Panc1 (cell line): ENCODE measurements at regions not wholly inside any gene's neighbourhood (a gene's known extent, or its start where the extent isn't known, plus 50 kb on each side); places are given as distances from the start of the nearest gene placed in this dataset.

ENCODE experiments used
- ATAC-seq: fragments of 200-7000 bp; cut with Tn5 transposase; 2 replicates; pipeline ENCODE4 v1.9.1; 2020; ENCODE audit warnings: mild to moderate bottlenecking, moderate library complexity
- BruUV-seq: library from RNA; stranded (reverse); fragments of 400-500 nt; replicated peaks from 2 replicates; lab custom pipeline; 2021; lab: Mats Ljungman, UMichigan
- CTCF ChIA-PET: fragments of 300-600 bp; sonication (Branson Sonifier 250); formaldehyde crosslinking; loops from one replicate; lab custom pipeline; 2022; ENCODE audit warnings: antibody characterized with exemption; lab: Charles Lee
- POLR2A ChIA-PET: fragments of 300-600 bp; sonication (Branson Sonifier 250); formaldehyde crosslinking; loops from one replicate; lab custom pipeline; 2022; ENCODE audit warnings: antibody characterized with exemption; lab: Charles Lee
- DNase-seq: peaks from one replicate; pipeline ENCODE4 v3.0.0-alpha.2; 2010; ENCODE audit warnings: low read depth, low spot score
- H3K27ac ChIP-seq: 2 replicates; pipeline ENCODE4 v1.5.1; 2011; ENCODE audit warnings: mild to moderate bottlenecking, low read length, inconsistent platforms
- H3K27me3 ChIP-seq: fragments of 200-500 bp; sonication (Bioruptor generic); 2 replicates; pipeline ENCODE4 v1.6.0; 2014; ENCODE audit warnings: low read length, inconsistent platforms; ENCODE audit not compliant: control insufficient read depth, insufficient read depth
- H3K36me3 ChIP-seq: fragments of 200-500 bp; sonication (Bioruptor generic); 2 replicates; pipeline ENCODE4 v1.5.1; 2014; ENCODE audit warnings: inconsistent platforms, mild to moderate bottlenecking, low read length, moderate library complexity; ENCODE audit not compliant: control insufficient read depth, insufficient read depth
- H3K4me1 ChIP-seq: 2 replicates; pipeline ENCODE4 v1.5.1; 2011; ENCODE audit warnings: inconsistent platforms, mild to moderate bottlenecking, low read length, moderate library complexity; ENCODE audit not compliant: control insufficient read depth, insufficient read depth
- H3K4me3 ChIP-seq, 2 experiments: 2 replicates each; pipeline ENCODE4 v1.5.1; 2011 to 2012; ENCODE audit warnings: low read depth in 2 of 2, low read length in 2 of 2, mild to moderate bottlenecking in 2 of 2, inconsistent platforms in 1 of 2, moderate library complexity in 1 of 2
- H3K9me3 ChIP-seq: fragments of 200-500 bp; sonication (Bioruptor generic); 2 replicates; pipeline ENCODE4 v1.5.1; 2014; ENCODE audit warnings: low read depth, mild to moderate bottlenecking, inconsistent platforms, low read length, moderate library complexity; ENCODE audit not compliant: control insufficient read depth, insufficient read depth
- CTCF ChIP-seq: fragments of 450-650 bp; IDR thresholded peaks from 2 replicates; pipeline ENCODE4 v1.5.1; 2017; ENCODE audit warnings: mild to moderate bottlenecking
- POLR2AphosphoS5 ChIP-seq: IDR thresholded peaks from 2 replicates; pipeline ENCODE4 v1.6.1; 2012; ENCODE audit warnings: mild to moderate bottlenecking, low read depth, low read length, moderate library complexity
- REST ChIP-seq, 2 experiments: IDR thresholded peaks; 2 replicates each; pipeline ENCODE4 v1.6.1; 2011 to 2012; ENCODE audit warnings: low read depth in 2 of 2, control low read depth in 1 of 2, low read length in 1 of 2, mild to moderate bottlenecking in 1 of 2, moderate library complexity in 1 of 2; ENCODE audit not compliant: insufficient read depth in 1 of 2
- SIN3A ChIP-seq: IDR thresholded peaks from 2 replicates; pipeline ENCODE4 v1.6.1; 2012; ENCODE audit warnings: low read depth, mild to moderate bottlenecking, low read length, moderate library complexity, borderline replicate concordance; ENCODE audit not compliant: insufficient read depth
- TCF7L2 ChIP-seq: IDR thresholded peaks from 2 replicates; pipeline ENCODE4 v1.6.1; 2011; ENCODE audit warnings: mild to moderate bottlenecking, low read depth, low read length, inconsistent platforms
- in situ Hi-C: cut with HindIII; loops from 2 replicates; pipeline ENCODE4 v1.10.0; 2016; ENCODE audit warnings: low sequenced_read_pairs, low pct_unique_long_range_greater_than_20kb
- intact Hi-C: fragments of 100-400 bp; cut with micrococcal nuclease; formaldehyde crosslinking; loops from one replicate; pipeline ENCODE4 v1.10.0; 2022; ENCODE audit not compliant: unreplicated experiment

DNA sequence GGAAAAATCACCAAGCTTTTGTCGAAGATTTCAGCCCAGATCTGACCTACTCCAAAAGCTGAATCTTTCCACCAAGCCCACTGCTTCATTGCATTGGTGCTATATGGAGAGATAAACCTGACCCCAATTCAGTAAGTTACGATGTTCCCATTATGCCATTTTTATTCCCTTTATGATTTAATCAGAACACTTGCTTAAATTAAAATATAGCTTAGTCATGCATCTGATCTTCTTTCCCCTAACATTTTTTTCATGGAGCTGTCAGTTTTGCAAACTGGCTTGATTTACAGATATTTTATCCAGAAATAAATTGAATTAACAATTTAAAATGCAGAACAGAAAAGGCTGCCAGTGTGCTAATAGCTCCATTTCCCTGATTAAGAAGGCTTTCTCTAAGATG, 503.5 kb upstream of the C1orf87 start:
- ATAC-seq: no peak

DNA sequence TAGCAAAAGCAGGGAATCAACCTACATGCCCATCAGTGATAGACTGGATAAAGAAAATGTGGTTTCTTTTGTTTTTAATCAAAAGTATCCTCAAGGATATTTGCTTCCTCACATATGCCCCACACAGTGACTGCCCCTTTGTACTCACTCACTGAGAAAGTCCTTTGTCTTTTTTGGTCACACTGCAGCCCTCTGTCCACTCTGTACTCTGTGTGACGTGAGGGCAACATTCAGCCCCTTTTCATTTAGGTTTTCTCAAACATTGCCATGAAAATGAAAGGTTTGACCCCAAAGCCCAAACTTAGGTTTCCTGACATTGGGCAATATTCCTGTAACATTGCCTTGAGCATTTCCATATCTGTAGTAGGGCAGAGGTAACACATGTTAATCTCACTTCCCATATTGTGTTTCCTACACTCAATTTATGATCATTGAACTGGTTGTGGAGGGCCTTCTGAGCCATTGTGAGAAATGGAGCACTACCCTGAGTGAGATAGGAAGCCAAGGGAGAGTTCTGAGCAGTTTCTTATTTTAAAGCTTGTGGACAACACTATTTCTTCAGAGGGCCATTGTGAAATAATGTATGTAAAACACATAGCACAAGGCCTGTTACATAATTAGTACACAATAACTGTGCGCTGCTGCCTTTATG, 501.9 kb upstream of the C1orf87 start:
- Histone ChIP-seq H3K4me1 (no peaks in the 10 kb centered on the region), H3K9me3 (no peaks in the 10 kb centered on the region), H3K4me3 (no peak overlapping the region), H3K27me3 (no peaks in the 10 kb centered on the region), H3K27ac (no peak overlapping the region), H3K36me3 (no peaks in the 10 kb centered on the region)
- DNase-seq: no peak
- intact Hi-C loops (no loop called here), in situ Hi-C loops (no loop called here)
- BruUV-seq: no TSS peak
- TF ChIP-seq CTCF: no peak
- no peak for TF ChIP-seq SIN3A
- TF ChIP-seq TCF7L2: no peak
- CTCF ChIA-PET: no interaction called here
- POLR2A ChIA-PET: no interaction called here
- no peak for ATAC-seq

More for the DNA sequence above, 503.5 kb upstream of the C1orf87 start:
- Histone ChIP-seq H3K27me3 (no peaks in the 10 kb centered on the region), H3K27ac (no peak overlapping the region), H3K4me1 (no peaks in the 10 kb centered on the region), H3K36me3 (no peaks in the 10 kb centered on the region), H3K4me3 (no peak overlapping the region), H3K9me3 (no peaks in the 10 kb centered on the region)
- in situ Hi-C loops (no loop called here), intact Hi-C loops (no loop called here)
- BruUV-seq: no TSS peak
- CTCF ChIA-PET: no interaction called here
- DNase-seq: no peak
- TF ChIP-seq CTCF (no peak), POLR2AphosphoS5 (no peak), SIN3A (no peak), REST (IDR thresholded peaks at IDR 0.05; ENCODE audit: insufficient read depth in 1 of 2, low read depth in 2 of 2, low read length in 1 of 2) (no peak), TCF7L2 (no peak)
- POLR2A ChIA-PET: no interaction called here
